Upper lobe of left lung (tissue), 6 donors: ENCODE measurements at regions not wholly inside any gene's neighbourhood (a gene's known extent, or its start where the extent isn't known, plus 50 kb on each side); places are given as distances from the start of the nearest gene placed in this dataset.
"Not testable (repeated sequence)": the region's sequence is repeated elsewhere in the genome, so short reads cannot be mapped to it uniquely, and the experiment has no call there.

Experiments
- ATAC-seq, 2 donors: fragments of 200-7000 bp; cut with Tn5 transposase; one replicate each; pipeline ENCODE4 v1.9.1; 2022; ENCODE audit warnings: mild to moderate bottlenecking in 2 of 2, moderate library complexity in 2 of 2; ENCODE audit not compliant: low FRiP score in 2 of 2
- DNase-seq, 2 donors: peaks; one replicate each; pipeline ENCODE4 v3.0.0-alpha.2; 2019 to 2020
- H3K27ac ChIP-seq, 4 donors: fragments of 200-600 bp; sonication (generic); one replicate each; pipeline ENCODE4 v1.5.1; 2016 to 2019
- H3K27me3 ChIP-seq, 4 donors: fragments of 200-600 bp; sonication (generic); one replicate each; pipeline ENCODE4 v1.5.1; 2017 to 2019
- H3K36me3 ChIP-seq, 4 donors: fragments of 200-600 bp; sonication (generic); one replicate each; pipeline ENCODE4 v1.5.1; 2016 to 2019
- H3K4me1 ChIP-seq, 4 donors: fragments of 200-600 bp; sonication (generic); one replicate each; pipeline ENCODE4 v1.5.1; 2018 to 2019
- H3K4me3 ChIP-seq, 4 donors: fragments of 200-600 bp; sonication (generic); one replicate each; pipeline ENCODE4 v1.5.1; 2017 to 2019; ENCODE audit warnings: mild to moderate bottlenecking in 2 of 4, moderate library complexity in 1 of 4
- H3K9me3 ChIP-seq, 4 donors: fragments of 200-600 bp; sonication (generic); one replicate each; pipeline ENCODE4 v1.5.1; 2018 to 2019
- EP300 ChIP-seq, 4 donors: sonication (generic); formaldehyde crosslinking; IDR thresholded peaks; one replicate each; pipeline ENCODE4 v1.5.1; 2017; ENCODE audit warnings: antibody characterized with exemption in 4 of 4, control low read depth in 2 of 4
- POLR2A ChIP-seq, 4 donors: fragments of 450-650 bp; IDR thresholded peaks; one replicate each; pipeline ENCODE4 v1.5.1; 2016 to 2017; ENCODE audit warnings: antibody characterized with exemption in 4 of 4, mild to moderate bottlenecking in 2 of 4
- POLR2AphosphoS5 ChIP-seq, 2 donors: sonication (generic); formaldehyde crosslinking; IDR thresholded peaks; one replicate each; pipeline ENCODE4 v1.5.1; 2017; ENCODE audit warnings: antibody characterized with exemption in 2 of 2
- WGBS, 2 donors: methylation state at CpG; one replicate each; pipeline ENCODE4 v1.1.5; 2017 to 2018; 5-methylcytosine and 5-hydroxymethylcytosine counted together
- TF ChIP-seq, protein P1 (sequence below), 6 experiments: fragments of 450-650 bp in 4 of 6; fragments of 200-600 bp in 2 of 6; sonication (generic) in 2 of 6; IDR thresholded peaks; one replicate each; pipeline ENCODE4 v1.5.1; 2016 to 2019; ENCODE audit warnings: antibody characterized with exemption in 6 of 6
- donor health status: DM: no; HTN: no; CAD: no; lungs with moderate emphysema.
- donor health status: DM: no; HTN: yes; CAD: no; lungs with severe emphysema.

DNA sequence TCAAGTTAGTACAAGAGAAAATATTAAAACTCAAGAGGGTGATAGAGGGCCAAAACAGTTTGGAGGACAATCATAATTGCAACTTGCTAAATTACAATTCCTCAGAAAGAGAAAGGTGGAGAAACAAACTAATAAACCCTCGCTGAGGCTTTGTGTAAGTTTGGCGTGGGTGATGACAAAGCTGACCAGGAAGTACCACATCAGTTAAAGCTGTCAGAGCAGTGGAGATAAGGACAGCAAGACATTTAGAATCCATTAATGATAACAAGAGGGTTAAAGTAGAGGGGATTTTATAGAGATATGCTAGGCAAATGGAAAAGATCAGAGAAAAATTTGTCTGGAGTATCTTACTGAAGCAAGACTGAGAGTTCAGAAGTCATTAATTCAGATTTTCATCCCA lies 334.4 kb downstream of the TFAP2B start:
- Histone ChIP-seq H3K27me3 (no peaks in the 10 kb centered on the region), H3K27ac (no peak overlapping the region), H3K4me1 (no peaks in the 10 kb centered on the region), H3K36me3 (no peaks in the 10 kb centered on the region), H3K9me3 (no peaks in the 10 kb centered on the region), H3K4me3 (no peak overlapping the region)
- no peak for DNase-seq
- ATAC-seq = no peak
- TF ChIP-seq EP300 (IDR thresholded peaks at IDR 0.05) (no peak), POLR2AphosphoS5 (IDR thresholded peaks at IDR 0.05) (no peak), POLR2A (IDR thresholded peaks at IDR 0.05) (no peak)
- TF ChIP-seq, protein P1, sequence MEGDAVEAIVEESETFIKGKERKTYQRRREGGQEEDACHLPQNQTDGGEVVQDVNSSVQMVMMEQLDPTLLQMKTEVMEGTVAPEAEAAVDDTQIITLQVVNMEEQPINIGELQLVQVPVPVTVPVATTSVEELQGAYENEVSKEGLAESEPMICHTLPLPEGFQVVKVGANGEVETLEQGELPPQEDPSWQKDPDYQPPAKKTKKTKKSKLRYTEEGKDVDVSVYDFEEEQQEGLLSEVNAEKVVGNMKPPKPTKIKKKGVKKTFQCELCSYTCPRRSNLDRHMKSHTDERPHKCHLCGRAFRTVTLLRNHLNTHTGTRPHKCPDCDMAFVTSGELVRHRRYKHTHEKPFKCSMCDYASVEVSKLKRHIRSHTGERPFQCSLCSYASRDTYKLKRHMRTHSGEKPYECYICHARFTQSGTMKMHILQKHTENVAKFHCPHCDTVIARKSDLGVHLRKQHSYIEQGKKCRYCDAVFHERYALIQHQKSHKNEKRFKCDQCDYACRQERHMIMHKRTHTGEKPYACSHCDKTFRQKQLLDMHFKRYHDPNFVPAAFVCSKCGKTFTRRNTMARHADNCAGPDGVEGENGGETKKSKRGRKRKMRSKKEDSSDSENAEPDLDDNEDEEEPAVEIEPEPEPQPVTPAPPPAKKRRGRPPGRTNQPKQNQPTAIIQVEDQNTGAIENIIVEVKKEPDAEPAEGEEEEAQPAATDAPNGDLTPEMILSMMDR (IDR thresholded peaks at IDR 0.05) = no peak
- WGBS, 2 donors = 30 to 43% methylated on average over 2 of the region's 2 CpGs

DNA sequence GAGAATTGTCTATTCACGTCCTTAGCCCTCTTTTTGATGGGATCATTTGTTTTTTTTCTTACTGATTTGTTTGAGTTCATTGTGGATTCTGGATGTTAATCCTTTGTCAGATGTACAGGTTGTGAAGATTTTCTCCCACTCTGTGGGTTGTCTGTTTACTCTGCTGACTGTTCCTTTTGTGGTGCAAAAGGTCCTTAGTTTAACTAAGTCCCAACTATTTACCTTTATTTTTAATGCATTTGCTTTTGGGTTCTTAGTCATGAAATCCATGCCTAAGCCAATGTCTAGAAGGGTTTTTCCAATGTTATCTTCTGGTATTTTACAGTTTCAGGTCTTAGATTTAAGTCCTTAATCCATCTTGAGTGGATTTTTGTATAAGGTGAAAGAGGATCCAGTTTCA lies 336.3 kb downstream of the TFAP2B start:
- DNase-seq, H3K36me3 ChIP-seq, H3K9me3 ChIP-seq, H3K4me1 ChIP-seq, H3K27ac ChIP-seq, H3K4me3 ChIP-seq, ATAC-seq, H3K27me3 ChIP-seq: not testable (repeated sequence)
- WGBS, 2 donors = 77 to 87% methylated on average over 1 of the region's 1 CpG

DNA sequence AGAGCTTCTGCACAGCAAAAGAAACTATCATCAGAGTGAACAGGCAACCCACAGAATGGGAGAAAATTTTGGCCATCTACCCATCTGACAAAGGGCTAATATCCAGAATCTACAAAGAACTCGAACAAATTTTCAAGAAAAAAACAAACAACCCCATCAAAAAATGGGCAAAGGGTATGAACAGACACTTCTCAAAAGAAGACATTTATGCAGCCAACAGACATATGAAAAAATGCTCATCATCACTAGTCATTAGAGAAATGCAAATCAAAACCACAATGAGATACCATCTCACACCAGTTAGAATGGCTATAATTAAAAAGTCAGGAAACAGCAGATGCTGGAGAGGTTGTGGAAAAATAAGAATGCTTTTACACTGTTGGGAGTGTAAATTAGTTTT lies 340.6 kb downstream of the TFAP2B start:
- H3K36me3 ChIP-seq, H3K4me1 ChIP-seq, H3K27ac ChIP-seq, H3K27me3 ChIP-seq, DNase-seq, ATAC-seq, H3K9me3 ChIP-seq, H3K4me3 ChIP-seq: not testable (repeated sequence)
- 77 to 91% methylated on average over 1 of the region's 1 CpG for WGBS, 2 donors

DNA sequence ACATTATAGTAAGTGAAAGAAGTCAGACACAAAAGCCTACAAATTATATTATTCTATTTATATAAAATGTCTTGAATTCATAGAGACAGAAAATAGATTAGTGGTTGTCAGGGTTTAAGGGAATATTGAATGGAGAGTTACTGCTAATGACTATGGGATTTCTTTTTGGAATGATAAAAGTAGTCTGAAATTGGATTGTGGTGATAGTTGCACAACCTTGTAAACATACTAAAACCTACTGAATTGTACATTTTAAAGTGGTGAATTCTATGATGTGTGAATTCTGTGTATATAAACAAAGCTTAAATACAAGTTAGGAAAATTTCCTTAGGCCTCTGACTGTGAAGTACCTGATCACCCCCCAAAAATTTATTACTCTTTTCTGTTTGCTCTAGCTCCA lies 343.1 kb downstream of the TFAP2B start:
- Histone ChIP-seq H3K9me3 (peaks cover 0 to 4% (median 0%) of the 10 kb centered on the region in 4 donors), H3K27ac (no peak overlapping the region), H3K36me3 (no peaks in the 10 kb centered on the region), H3K4me3 (no peak overlapping the region), H3K4me1 (no peaks in the 10 kb centered on the region), H3K27me3 (no peaks in the 10 kb centered on the region)
- no peak for DNase-seq
- ATAC-seq = no peak
- TF ChIP-seq, protein P1 (IDR thresholded peaks at IDR 0.05) = no peak
- no peak for TF ChIP-seq EP300 (IDR thresholded peaks at IDR 0.05)
- no peak for TF ChIP-seq POLR2AphosphoS5 (IDR thresholded peaks at IDR 0.05)

DNA sequence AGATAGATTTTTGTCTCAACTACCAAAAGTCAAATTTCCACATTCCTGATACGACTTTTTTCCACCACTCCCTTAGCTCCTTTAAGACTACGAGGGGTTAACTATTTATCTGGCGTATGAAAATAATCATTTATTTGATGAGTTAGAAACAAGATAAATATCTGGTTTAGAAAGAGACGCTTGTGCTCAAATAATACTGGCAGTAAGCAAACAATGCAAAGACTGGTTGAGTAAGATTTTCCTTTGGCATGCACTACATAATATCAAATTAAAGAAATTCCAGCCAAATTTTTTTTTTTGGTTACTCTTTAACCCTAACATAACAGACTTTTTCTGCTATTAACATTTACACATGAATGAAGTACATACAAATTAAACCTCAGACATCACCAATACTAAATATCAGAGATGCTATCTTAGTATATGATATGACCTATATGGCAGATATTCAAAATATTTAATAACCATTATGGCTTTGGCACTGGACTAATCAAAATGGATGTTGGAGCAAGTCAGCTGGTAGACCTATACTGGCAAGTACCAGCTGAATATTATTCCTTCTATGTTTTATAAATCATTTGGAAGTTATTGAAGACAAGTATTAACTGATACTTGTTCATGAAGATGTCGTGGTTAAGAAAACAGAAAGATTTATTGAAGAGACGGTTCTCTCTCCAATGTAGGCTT lies 345.3 kb downstream of the TFAP2B start:
- 66 to 73% methylated on average over 6 of the region's 6 CpGs for WGBS, 2 donors
- H3K4me3 ChIP-seq = no peak overlapping the region
- DNase-seq (no peak), ATAC-seq (no peak)
- no peaks in the 10 kb centered on the region for H3K4me1 ChIP-seq
- TF ChIP-seq POLR2A (IDR thresholded peaks at IDR 0.05) (no peak), EP300 (IDR thresholded peaks at IDR 0.05) (no peak), POLR2AphosphoS5 (IDR thresholded peaks at IDR 0.05) (no peak)
- TF ChIP-seq, protein P1 (IDR thresholded peaks at IDR 0.05) = no peak
- no peak overlapping the region for H3K27ac ChIP-seq
- no peaks in the 10 kb centered on the region for H3K36me3 ChIP-seq
- no peaks in the 10 kb centered on the region for H3K27me3 ChIP-seq
- peaks cover 0 to 4% (median 0%) of the 10 kb centered on the region in 4 donors for H3K9me3 ChIP-seq

DNA sequence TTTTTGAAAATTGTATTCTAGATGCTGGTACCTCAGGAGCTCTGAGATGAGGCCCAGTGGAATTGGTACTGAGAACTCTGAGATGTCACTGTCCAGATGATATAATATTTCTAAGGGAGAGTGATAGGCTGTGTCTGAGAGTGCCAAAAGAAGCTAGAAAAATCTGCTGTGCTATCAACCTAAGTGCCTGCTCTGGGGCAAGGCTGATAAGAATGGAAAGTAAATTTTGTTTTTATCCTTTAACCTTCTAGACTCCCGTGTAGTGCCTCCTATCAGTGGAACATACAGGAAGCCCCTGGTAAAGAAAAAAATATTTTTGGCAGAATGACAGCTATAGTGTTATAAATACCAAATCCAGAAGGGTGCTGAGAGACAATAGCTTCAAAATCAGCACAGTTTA lies 348.2 kb downstream of the TFAP2B start:
- DNase-seq (no peak), ATAC-seq (no peak)
- no peak overlapping the region for H3K4me3 ChIP-seq
- H3K4me1 ChIP-seq = no peaks in the 10 kb centered on the region
- WGBS, 2 donors = 9 to 11% methylated on average over 1 of the region's 1 CpG
- no peaks in the 10 kb centered on the region for H3K36me3 ChIP-seq
- H3K27me3 ChIP-seq = no peaks in the 10 kb centered on the region
- H3K9me3 ChIP-seq = peaks cover 0 to 4% (median 0%) of the 10 kb centered on the region in 4 donors
- H3K27ac ChIP-seq = no peak overlapping the region
- TF ChIP-seq POLR2AphosphoS5 (IDR thresholded peaks at IDR 0.05) (no peak), POLR2A (IDR thresholded peaks at IDR 0.05) (no peak), EP300 (IDR thresholded peaks at IDR 0.05) (no peak)
- TF ChIP-seq, protein P1 (IDR thresholded peaks at IDR 0.05) = no peak
